Sigmoid colon (tissue), 4 donors: ENCODE measurements at regions not wholly inside any gene's neighbourhood (a gene's known extent, or its start where the extent isn't known, plus 50 kb on each side); places are given as distances from the start of the nearest gene placed in this dataset.

Source experiments
- CTCF ChIP-seq, 4 experiments: fragments of 450-650 bp in 3 of 4; fragments of 200-600 bp in 1 of 4; IDR thresholded peaks; one replicate each; pipeline ENCODE4 v1.5.1; 2016 to 2019; ENCODE audit warnings: antibody characterized with exemption in 4 of 4, mild to moderate bottlenecking in 3 of 4, moderate library complexity in 2 of 4
- POLR2A ChIP-seq, 2 donors: fragments of 450-650 bp; IDR thresholded peaks; one replicate each; pipeline ENCODE4 v1.6.1; 2016; ENCODE audit warnings: antibody characterized with exemption in 2 of 2, mild to moderate bottlenecking in 2 of 2, moderate library complexity in 2 of 2
- POLR2AphosphoS5 ChIP-seq, 4 donors: sonication (generic); formaldehyde crosslinking; IDR thresholded peaks; one replicate each; pipeline ENCODE4 v1.6.1; 2017; ENCODE audit warnings: antibody characterized with exemption in 4 of 4

GRCh38 chr3:94737116-94737515, 674.3 kb downstream of the NSUN3 start:
- TF ChIP-seq POLR2AphosphoS5 (IDR thresholded peaks at IDR 0.05) (no peak), CTCF (IDR thresholded peaks at IDR 0.05) (no peak), POLR2A (IDR thresholded peaks at IDR 0.05) (no peak)
